OCI-LY7 (cell line): ENCODE measurements at regions not wholly inside any gene's neighbourhood (a gene's known extent, or its start where the extent isn't known, plus 50 kb on each side); places are given as distances from the start of the nearest gene placed in this dataset.

Experiments
- BruUV-seq: library from RNA; stranded (reverse); fragments of 400-500 nt; replicated peaks from 2 replicates; lab custom pipeline; 2021; lab: Mats Ljungman, UMichigan
- CTCF ChIA-PET: fragments of 300-600 bp; sonication (Branson Sonifier 250); formaldehyde crosslinking; loops from one replicate; lab custom pipeline; 2022; ENCODE audit warnings: antibody characterized with exemption; ENCODE audit not compliant: unreplicated experiment; lab: Charles Lee
- POLR2A ChIA-PET: fragments of 300-600 bp; sonication (Branson Sonifier 250); formaldehyde crosslinking; loops from one replicate; lab custom pipeline; 2022; ENCODE audit warnings: antibody characterized with exemption; lab: Charles Lee
- DNase-seq: peaks from one replicate; pipeline ENCODE4 v3.0.0-alpha.2; 2015; ENCODE audit warnings: low spot score
- H2AFZ ChIP-seq: fragments of 200-600 bp; sonication (generic), shearing (Covaris generic); 2 replicates; pipeline ENCODE4 v1.6.1; 2014; ENCODE audit warnings: mild to moderate bottlenecking, antibody characterized with exemption, low read length, moderate library complexity
- H3K27ac ChIP-seq: fragments of 200-600 bp; sonication (generic); 2 replicates; pipeline ENCODE4 v1.5.1; 2014; ENCODE audit warnings: mixed run types, low read depth, mild to moderate bottlenecking, moderate library complexity, low read length, inconsistent platforms; ENCODE audit not compliant: poor library complexity, severe bottlenecking
- H3K36me3 ChIP-seq: fragments of 200-600 bp; sonication (generic); 2 replicates; pipeline ENCODE4 v1.6.1; 2014; ENCODE audit warnings: mild to moderate bottlenecking, antibody characterized with exemption, low read length, moderate library complexity, mixed read lengths; ENCODE audit not compliant: insufficient read depth
- H3K4me1 ChIP-seq: fragments of 200-600 bp; sonication (generic); 2 replicates; pipeline ENCODE4 v1.5.1; 2014; ENCODE audit warnings: mild to moderate bottlenecking, low read length; ENCODE audit not compliant: insufficient read depth, poor library complexity, severe bottlenecking
- H3K4me2 ChIP-seq: fragments of 200-600 bp; sonication (generic); 2 replicates; pipeline ENCODE4 v1.6.1; 2014; ENCODE audit warnings: mild to moderate bottlenecking, low read length
- H3K4me3 ChIP-seq: fragments of 200-600 bp; sonication (generic); 2 replicates; pipeline ENCODE4 v1.5.1; 2014; ENCODE audit warnings: mild to moderate bottlenecking, low read depth, low read length; ENCODE audit not compliant: poor library complexity, severe bottlenecking
- H3K79me2 ChIP-seq: fragments of 200-600 bp; sonication (generic); 2 replicates; pipeline ENCODE4 v1.6.1; 2016; ENCODE audit warnings: low read depth, mild to moderate bottlenecking, low read length, moderate library complexity, mixed read lengths; ENCODE audit not compliant: insufficient read depth
- H3K9me2 ChIP-seq: fragments of 200-600 bp; sonication (generic); 2 replicates; pipeline ENCODE4 v1.6.1; 2016; ENCODE audit warnings: mild to moderate bottlenecking, low read length, mixed read lengths; ENCODE audit not compliant: insufficient read depth
- H3K9me3 ChIP-seq: fragments of 200-600 bp; sonication (generic); 2 replicates; pipeline ENCODE4 v1.6.1; 2014; ENCODE audit warnings: mild to moderate bottlenecking, mixed run types, low read length, mixed read lengths
- H4K20me1 ChIP-seq: fragments of 200-600 bp; sonication (generic); 2 replicates; pipeline ENCODE4 v1.6.1; 2014; ENCODE audit warnings: mild to moderate bottlenecking, antibody characterized with exemption, low read length, moderate library complexity, mixed read lengths; ENCODE audit not compliant: insufficient read depth
- CTCF ChIP-seq: fragments of 200-600 bp; sonication (generic); conservative IDR thresholded peaks from 2 replicates; pipeline ENCODE4 v1.5.1; 2014; ENCODE audit warnings: mild to moderate bottlenecking, antibody characterized with exemption, low read length, moderate library complexity, mixed read lengths
- EZH2phosphoT487 ChIP-seq: fragments of 200-600 bp; sonication (generic); IDR thresholded peaks from 2 replicates; pipeline ENCODE4 v1.6.1; 2018; ENCODE audit warnings: low read depth, borderline replicate concordance, mild to moderate bottlenecking, mixed run types, antibody characterized with exemption, low read length, moderate library complexity, mixed read lengths
- intact Hi-C: fragments of 100-400 bp; cut with micrococcal nuclease; formaldehyde crosslinking; loops from one replicate; pipeline ENCODE4 v1.10.0; 2022; ENCODE audit not compliant: unreplicated experiment

GRCh38 chr10:8894148-8894547, 839.7 kb downstream of the GATA3 start:
- Histone ChIP-seq H3K9me3 (no peaks in the 10 kb centered on the region), H3K4me1 (no peaks in the 10 kb centered on the region), H3K4me2 (no peak overlapping the region), H3K4me3 (no peak overlapping the region), H4K20me1 (no peaks in the 10 kb centered on the region), H3K79me2 (no peaks in the 10 kb centered on the region), H3K36me3 (no peaks in the 10 kb centered on the region), H3K27ac (no peak overlapping the region), H3K9me2 (no peaks in the 10 kb centered on the region), H2AFZ (no peak overlapping the region)
- intact Hi-C loops = no loop called here
- no TSS peak for BruUV-seq
- POLR2A ChIA-PET = no interaction called here
- DNase-seq = no peak
- CTCF ChIA-PET = no interaction called here
- no peak for TF ChIP-seq CTCF
- no peak for TF ChIP-seq EZH2phosphoT487

- no peak overlapping the region for H3K4me3 ChIP-seq
- H3K4me1 ChIP-seq = no peaks in the 10 kb centered on the region
- no peak overlapping the region for H3K27ac ChIP-seq
- H2AFZ ChIP-seq = no peak overlapping the region
- TF ChIP-seq CTCF (no peak), EZH2phosphoT487 (no peak)
- H3K9me3 ChIP-seq = no peaks in the 10 kb centered on the region
- no peaks in the 10 kb centered on the region for H3K9me2 ChIP-seq
- H3K4me2 ChIP-seq = no peak overlapping the region
- POLR2A ChIA-PET = no interaction called here
- no TSS peak for BruUV-seq
- no peak for DNase-seq
- no peaks in the 10 kb centered on the region for H3K36me3 ChIP-seq
- no peaks in the 10 kb centered on the region for H4K20me1 ChIP-seq
- CTCF ChIA-PET = no interaction called here
- intact Hi-C loops = no loop called here
- H3K79me2 ChIP-seq = no peaks in the 10 kb centered on the region
Measured at GRCh38 chr10:8897769-8898168, 843.3 kb downstream of the GATA3 start.

GRCh38 chr10:8898745-8899330, 844.4 kb downstream of the GATA3 start:
- Histone ChIP-seq H3K36me3 (no peaks in the 10 kb centered on the region), H3K9me3 (no peaks in the 10 kb centered on the region), H3K4me1 (no peaks in the 10 kb centered on the region), H3K4me2 (no peak overlapping the region), H3K4me3 (no peak overlapping the region), H3K79me2 (no peaks in the 10 kb centered on the region), H3K27ac (no peak overlapping the region), H4K20me1 (no peaks in the 10 kb centered on the region), H3K9me2 (no peaks in the 10 kb centered on the region), H2AFZ (no peak overlapping the region)
- no TSS peak for BruUV-seq
- DNase-seq = no peak
- intact Hi-C loops = no loop called here
- TF ChIP-seq CTCF (no peak), EZH2phosphoT487 (no peak)
- ChIA-PET POLR2A (no interaction called here), CTCF (no interaction called here)
